ENCODE measurements at regions not wholly inside any gene's neighbourhood (a gene's known extent, or its start where the extent isn't known, plus 50 kb on each side); places are given as distances from the start of the nearest gene placed in this dataset.

- TF ChIP-seq CEBPB (IDR thresholded peaks at IDR 0.05): no peak
- no peak for TF ChIP-seq USF1 (IDR thresholded peaks at IDR 0.05)
- TF ChIP-seq EGR1 (IDR thresholded peaks at IDR 0.05): no peak
- no peak for TF ChIP-seq EP300 (IDR thresholded peaks at IDR 0.05; ENCODE audit: borderline replicate concordance)
- no peak for TF ChIP-seq NFIC (IDR thresholded peaks at IDR 0.05)
- TF ChIP-seq MAX (IDR thresholded peaks at IDR 0.05): no peak
- no peak for TF ChIP-seq YY1 (IDR thresholded peaks at IDR 0.05; ENCODE audit: low read depth)
- TF ChIP-seq TCF12 (IDR thresholded peaks at IDR 0.05; ENCODE audit: low read depth): no peak
- TF ChIP-seq FOXM1 (IDR thresholded peaks at IDR 0.05; ENCODE audit: borderline replicate concordance, low read depth): no peak
- TF ChIP-seq ZBTB7A (IDR thresholded peaks at IDR 0.05; ENCODE audit: low read depth): no peak
- TF ChIP-seq RAD21 (IDR thresholded peaks at IDR 0.05; ENCODE audit: low read depth): no peak
- TF ChIP-seq TEAD4 (IDR thresholded peaks at IDR 0.05): no peak
Observed at GRCh38 chr12:41709012-41709411, 435.7 kb downstream of the GXYLT1 start.

- TF ChIP-seq ZBTB7A (IDR thresholded peaks at IDR 0.05; ENCODE audit: low read depth) (no peak), MAX (IDR thresholded peaks at IDR 0.05) (no peak), USF1 (IDR thresholded peaks at IDR 0.05) (no peak), REST (IDR thresholded peaks at IDR 0.05; ENCODE audit: low read depth) (no peak), NFIC (IDR thresholded peaks at IDR 0.05) (no peak), TCF12 (IDR thresholded peaks at IDR 0.05; ENCODE audit: low read depth) (no peak), TEAD4 (IDR thresholded peaks at IDR 0.05) (no peak), FOXM1 (IDR thresholded peaks at IDR 0.05; ENCODE audit: borderline replicate concordance, low read depth) (no peak), CREB1 (IDR thresholded peaks at IDR 0.05; ENCODE audit: low read depth) (no peak), EGR1 (IDR thresholded peaks at IDR 0.05) (no peak), RAD21 (IDR thresholded peaks at IDR 0.05; ENCODE audit: low read depth) (no peak), YY1 (IDR thresholded peaks at IDR 0.05; ENCODE audit: low read depth) (no peak), CEBPB (IDR thresholded peaks at IDR 0.05) (no peak), EP300 (IDR thresholded peaks at IDR 0.05; ENCODE audit: borderline replicate concordance) (no peak)
Observed at GRCh38 chr12:41706376-41706775, 438.3 kb downstream of the GXYLT1 start.

GRCh38 chr12:41701943-41702601 lies 442.6 kb downstream of the GXYLT1 start:
- TF ChIP-seq NFIC (IDR thresholded peaks at IDR 0.05) (no peak), TAF1 (IDR thresholded peaks at IDR 0.05; ENCODE audit: low read depth) (no peak), RAD21 (IDR thresholded peaks at IDR 0.05; ENCODE audit: low read depth) (no peak), ZBTB7A (IDR thresholded peaks at IDR 0.05; ENCODE audit: low read depth) (no peak)

GRCh38 chr12:41700940-41701339 lies 443.7 kb downstream of the GXYLT1 start:
- TF ChIP-seq YY1 (IDR thresholded peaks at IDR 0.05; ENCODE audit: low read depth) (no peak), EGR1 (IDR thresholded peaks at IDR 0.05) (no peak), REST (IDR thresholded peaks at IDR 0.05; ENCODE audit: low read depth) (no peak)

- TF ChIP-seq FOXM1 (IDR thresholded peaks at IDR 0.05; ENCODE audit: borderline replicate concordance, low read depth): no peak
- 0 out of 2 replicates have a peak, but pooled peaks have one; percentile 26 for TF ChIP-seq NFIC (IDR thresholded peaks at IDR 0.05)
Observed at GRCh38 chr12:41699658-41700057, 445.0 kb downstream of the GXYLT1 start.

- TF ChIP-seq MAX (IDR thresholded peaks at IDR 0.05): no peak
- TF ChIP-seq TCF12 (IDR thresholded peaks at IDR 0.05; ENCODE audit: low read depth): no peak
- no peak for TF ChIP-seq EP300 (IDR thresholded peaks at IDR 0.05; ENCODE audit: borderline replicate concordance)
- TF ChIP-seq USF1 (IDR thresholded peaks at IDR 0.05): no peak
- no peak for TF ChIP-seq CREB1 (IDR thresholded peaks at IDR 0.05; ENCODE audit: low read depth)
- TF ChIP-seq YY1 (IDR thresholded peaks at IDR 0.05; ENCODE audit: low read depth): no peak
- TF ChIP-seq TEAD4 (IDR thresholded peaks at IDR 0.05): no peak
- no peak for TF ChIP-seq ZBTB7A (IDR thresholded peaks at IDR 0.05; ENCODE audit: low read depth)
- TF ChIP-seq RAD21 (IDR thresholded peaks at IDR 0.05; ENCODE audit: low read depth): no peak
- no peak for TF ChIP-seq FOXM1 (IDR thresholded peaks at IDR 0.05; ENCODE audit: borderline replicate concordance, low read depth)
- no peak for TF ChIP-seq NFIC (IDR thresholded peaks at IDR 0.05)
- TF ChIP-seq REST (IDR thresholded peaks at IDR 0.05; ENCODE audit: low read depth): no peak
- no peak for TF ChIP-seq TAF1 (IDR thresholded peaks at IDR 0.05; ENCODE audit: low read depth)
- TF ChIP-seq EGR1 (IDR thresholded peaks at IDR 0.05): no peak
- TF ChIP-seq CEBPB (IDR thresholded peaks at IDR 0.05): no peak
Observed at GRCh38 chr12:41697161-41697560, 447.5 kb downstream of the GXYLT1 start.

Measured in Ishikawa (cell line).